ENCODE measurements at regions not wholly inside any gene's neighbourhood (a gene's known extent, or its start where the extent isn't known, plus 50 kb on each side); places are given as distances from the start of the nearest gene placed in this dataset.

DNA sequence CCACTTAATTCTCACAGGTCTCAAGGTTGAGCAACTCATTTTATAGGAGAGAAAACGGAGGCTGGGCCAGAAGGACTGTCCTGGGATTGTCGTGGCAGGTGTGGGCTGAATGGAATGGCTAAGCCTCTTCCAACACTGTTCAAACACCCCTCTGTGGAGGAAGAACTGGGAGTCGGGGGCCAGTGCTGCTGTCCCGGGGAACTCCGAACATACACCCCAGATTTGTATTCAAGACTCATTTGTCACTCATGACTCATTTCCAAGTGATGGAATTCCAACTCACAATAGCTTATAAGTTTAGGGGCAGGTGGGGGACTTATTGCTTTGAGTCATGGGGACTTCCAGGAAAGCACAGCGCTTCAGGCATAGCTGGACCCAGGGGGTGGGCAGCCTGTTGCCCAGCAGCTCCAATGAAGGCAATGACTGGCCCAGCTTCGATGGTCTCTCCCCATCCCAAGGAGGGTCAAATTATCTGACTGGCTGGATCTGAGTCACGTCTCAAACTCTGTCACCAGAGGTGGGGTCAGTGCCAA, 72.5 kb downstream of the TM2D3 start:
- Histone ChIP-seq H3K9me3 (ENCODE audit: control insufficient read depth, insufficient read depth, low read depth, low read length) (no peaks in the 10 kb centered on the region), H3K9ac (ENCODE audit: insufficient read depth, low read length) (no peak overlapping the region), H3K79me2 (ENCODE audit: control insufficient read depth, insufficient read depth, low read length) (no peaks in the 10 kb centered on the region), H3K36me3 (ENCODE audit: control insufficient read depth, insufficient read depth, low read length) (no peaks in the 10 kb centered on the region), H3K27ac (ENCODE audit: insufficient read depth, low read length) (no peak overlapping the region), H3K4me3 (replicated peaks in 1 of 4; ENCODE audit: control extremely low read depth in 1 of 4, insufficient read depth in 1 of 4, low read depth in 3 of 4, low read length in 4 of 4) (no peak overlapping the region), H3K4me2 (ENCODE audit: extremely low read depth, insufficient read depth, low read length) (no peak overlapping the region), H4K20me1 (ENCODE audit: control insufficient read depth, extremely low read depth, insufficient read depth, low read length) (no peaks in the 10 kb centered on the region), H3K4me1 (ENCODE audit: control insufficient read depth, extremely low read depth, insufficient read depth, low read length) (no peaks in the 10 kb centered on the region), H2AFZ (ENCODE audit: low read length) (no peak overlapping the region), H3K27me3 (ENCODE audit: control insufficient read depth, insufficient read depth, low read length) (no peaks in the 10 kb centered on the region)
- DNase-seq (ENCODE audit: low read depth in 2 of 2) = peak in 1 of 2 donors; percentile 75
- no peak for TF ChIP-seq CTCF (conservative IDR thresholded peaks at IDR 0.05 in 1 of 2, IDR thresholded peaks at IDR 0.05 in 1 of 2; ENCODE audit: low read depth in 1 of 2, low read length in 2 of 2)
- TF ChIP-seq EZH2 (IDR thresholded peaks at IDR 0.05; ENCODE audit: low read length, missing control alignments) = no peak

GRCh38 chr15:101578443-101578894, 73.7 kb downstream of the TM2D3 start:
- Histone ChIP-seq H3K36me3 (ENCODE audit: control insufficient read depth, insufficient read depth, low read length) (no peaks in the 10 kb centered on the region), H2AFZ (ENCODE audit: low read length) (no peak overlapping the region), H3K27me3 (ENCODE audit: control insufficient read depth, insufficient read depth, low read length) (no peaks in the 10 kb centered on the region), H3K79me2 (ENCODE audit: control insufficient read depth, insufficient read depth, low read length) (no peaks in the 10 kb centered on the region), H3K27ac (ENCODE audit: insufficient read depth, low read length) (no peak overlapping the region), H3K4me3 (replicated peaks in 1 of 4; ENCODE audit: control extremely low read depth in 1 of 4, insufficient read depth in 1 of 4, low read depth in 3 of 4, low read length in 4 of 4) (no peak overlapping the region), H3K4me1 (ENCODE audit: control insufficient read depth, extremely low read depth, insufficient read depth, low read length) (no peaks in the 10 kb centered on the region), H3K4me2 (ENCODE audit: extremely low read depth, insufficient read depth, low read length) (no peak overlapping the region), H4K20me1 (ENCODE audit: control insufficient read depth, extremely low read depth, insufficient read depth, low read length) (no peaks in the 10 kb centered on the region), H3K9me3 (ENCODE audit: control insufficient read depth, insufficient read depth, low read depth, low read length) (no peaks in the 10 kb centered on the region), H3K9ac (ENCODE audit: insufficient read depth, low read length) (no peak overlapping the region)
- DNase-seq (ENCODE audit: low read depth in 2 of 2) = no peak
- TF ChIP-seq EZH2 (IDR thresholded peaks at IDR 0.05; ENCODE audit: low read length, missing control alignments) (no peak), CTCF (conservative IDR thresholded peaks at IDR 0.05 in 1 of 2, IDR thresholded peaks at IDR 0.05 in 1 of 2; ENCODE audit: low read depth in 1 of 2, low read length in 2 of 2) (peak in 1 of 2 donors; percentile 30)

- Histone ChIP-seq H3K9me3 (ENCODE audit: control insufficient read depth, insufficient read depth, low read depth, low read length) (no peaks in the 10 kb centered on the region), H3K4me1 (ENCODE audit: control insufficient read depth, extremely low read depth, insufficient read depth, low read length) (no peaks in the 10 kb centered on the region), H3K27ac (ENCODE audit: insufficient read depth, low read length) (no peak overlapping the region), H3K4me3 (replicated peaks in 1 of 4; ENCODE audit: control extremely low read depth in 1 of 4, insufficient read depth in 1 of 4, low read depth in 3 of 4, low read length in 4 of 4) (no peak overlapping the region), H3K4me2 (ENCODE audit: extremely low read depth, insufficient read depth, low read length) (no peak overlapping the region), H4K20me1 (ENCODE audit: control insufficient read depth, extremely low read depth, insufficient read depth, low read length) (no peaks in the 10 kb centered on the region), H3K36me3 (ENCODE audit: control insufficient read depth, insufficient read depth, low read length) (no peaks in the 10 kb centered on the region), H3K27me3 (ENCODE audit: control insufficient read depth, insufficient read depth, low read length) (no peaks in the 10 kb centered on the region), H3K79me2 (ENCODE audit: control insufficient read depth, insufficient read depth, low read length) (no peaks in the 10 kb centered on the region), H2AFZ (ENCODE audit: low read length) (no peak overlapping the region), H3K9ac (ENCODE audit: insufficient read depth, low read length) (no peak overlapping the region)
- peak in 1 of 2 donors; percentile 5 for DNase-seq (ENCODE audit: low read depth in 2 of 2)
- TF ChIP-seq CTCF (conservative IDR thresholded peaks at IDR 0.05 in 1 of 2, IDR thresholded peaks at IDR 0.05 in 1 of 2; ENCODE audit: low read depth in 1 of 2, low read length in 2 of 2) = no peak
- TF ChIP-seq EZH2 (IDR thresholded peaks at IDR 0.05; ENCODE audit: low read length, missing control alignments) = no peak
These were observed 78.2 kb downstream of the TM2D3 start for GRCh38 chr15:101573951-101574350.
